HEK293 (cell line): ENCODE measurements at regions not wholly inside any gene's neighbourhood (a gene's known extent, or its start where the extent isn't known, plus 50 kb on each side); places are given as distances from the start of the nearest gene placed in this dataset.

Source experiments
- CTCF ChIA-PET: fragments of 350-600 bp; formaldehyde crosslinking; extraction: SDS; loops from one replicate; lab custom pipeline; 2021; ENCODE audit warnings: antibody characterized with exemption; lab: Yijun Ruan, JAX
- POLR2A ChIA-PET: fragments of 300-600 bp; formaldehyde crosslinking; extraction: SDS; loops from one replicate; lab custom pipeline; 2020; ENCODE audit warnings: antibody characterized with exemption, inconsistent platforms; lab: Yijun Ruan, JAX
- H3K27ac ChIP-seq: fragments of 200-500 bp; sonication (Bioruptor generic); 2 replicates; pipeline ENCODE4 v1.5.1; 2014; ENCODE audit warnings: low read depth, low read length, control low read depth, inconsistent platforms; ENCODE audit errors: extremely low read depth
- H3K36me3 ChIP-seq, 2 experiments: fragments of 200-500 bp in 1 of 2; sonication (Bioruptor generic) in 1 of 2; 1 replicate in 1 of 2; 2 replicates in 1 of 2; pipeline ENCODE4 v1.5.1; 2014 to 2017; ENCODE audit warnings: inconsistent platforms in 2 of 2, low read length in 2 of 2; ENCODE audit not compliant: control insufficient read depth in 2 of 2, insufficient read depth in 1 of 2
- H3K4me1 ChIP-seq: fragments of 200-500 bp; sonication (Bioruptor generic); 2 replicates; pipeline ENCODE4 v1.5.1; 2014; ENCODE audit warnings: mild to moderate bottlenecking, low read length, inconsistent platforms; ENCODE audit not compliant: control insufficient read depth, insufficient read depth
- H3K4me3 ChIP-seq: 2 replicates; pipeline ENCODE4 v1.5.1; 2011; ENCODE audit warnings: low read depth, mild to moderate bottlenecking, control low read depth, low read length, moderate library complexity
- H3K9me3 ChIP-seq: fragments of 200-500 bp; sonication (Bioruptor generic); 2 replicates; pipeline ENCODE4 v1.5.1; 2014; ENCODE audit warnings: low read depth, low read length, inconsistent platforms; ENCODE audit not compliant: control insufficient read depth, insufficient read depth
- RBAK ChIP-seq: fragments of 450-650 bp; formaldehyde crosslinking; IDR thresholded peaks from 2 replicates; pipeline ENCODE4 v1.5.1; 2016; ENCODE audit warnings: missing biosample characterization, missing genetic modification characterization
- TRIM28 ChIP-seq: IDR thresholded peaks from 2 replicates; pipeline ENCODE4 v1.6.1; 2011; ENCODE audit warnings: low read length, control low read depth, borderline replicate concordance
- ZBTB48 ChIP-seq: fragments of 450-650 bp; formaldehyde crosslinking; IDR thresholded peaks from 2 replicates; pipeline ENCODE4 v1.5.1; 2016; ENCODE audit warnings: missing biosample characterization, missing genetic modification characterization
- ZEB2 ChIP-seq: fragments of 450-650 bp; formaldehyde crosslinking; IDR thresholded peaks from 2 replicates; pipeline ENCODE4 v1.5.1; 2016; ENCODE audit warnings: missing biosample characterization, missing genetic modification characterization
- ZNF10 ChIP-seq: fragments of 450-650 bp; formaldehyde crosslinking; IDR thresholded peaks from 2 replicates; pipeline ENCODE4 v1.5.1; 2017; ENCODE audit warnings: missing biosample characterization, missing genetic modification characterization
- ZNF132 ChIP-seq: fragments of 450-650 bp; formaldehyde crosslinking; IDR thresholded peaks from 2 replicates; pipeline ENCODE4 v1.5.1; 2017; ENCODE audit warnings: missing biosample characterization, missing genetic modification characterization, borderline replicate concordance
- ZNF138 ChIP-seq: fragments of 450-650 bp; formaldehyde crosslinking; IDR thresholded peaks from 2 replicates; pipeline ENCODE4 v1.5.1; 2016; ENCODE audit warnings: missing biosample characterization, missing genetic modification characterization, borderline replicate concordance
- ZNF174 ChIP-seq: fragments of 450-650 bp; formaldehyde crosslinking; IDR thresholded peaks from 2 replicates; pipeline ENCODE4 v1.5.0; 2017; ENCODE audit warnings: missing biosample characterization, mild to moderate bottlenecking, missing genetic modification characterization
- ZNF184 ChIP-seq: fragments of 450-650 bp; IDR thresholded peaks from 2 replicates; pipeline ENCODE4 v1.5.1; 2018; ENCODE audit warnings: missing biosample characterization, mild to moderate bottlenecking, missing genetic modification characterization
- ZNF2 ChIP-seq: fragments of 450-650 bp; formaldehyde crosslinking; IDR thresholded peaks from 2 replicates; pipeline ENCODE4 v1.5.1; 2016; ENCODE audit warnings: missing biosample characterization, missing genetic modification characterization
- ZNF214 ChIP-seq: fragments of 450-650 bp; formaldehyde crosslinking; IDR thresholded peaks from 2 replicates; pipeline ENCODE4 v1.5.1; 2017; ENCODE audit warnings: missing biosample characterization, mild to moderate bottlenecking, missing genetic modification characterization, borderline replicate concordance
- ZNF266 ChIP-seq: fragments of 450-650 bp; formaldehyde crosslinking; IDR thresholded peaks from 2 replicates; pipeline ENCODE4 v1.5.1; 2016; ENCODE audit warnings: missing biosample characterization, missing genetic modification characterization, low read depth
- ZNF302 ChIP-seq: fragments of 450-650 bp; formaldehyde crosslinking; IDR thresholded peaks from 2 replicates; pipeline ENCODE4 v1.5.1; 2016; ENCODE audit warnings: missing biosample characterization, missing genetic modification characterization, low read depth
- ZNF350 ChIP-seq: fragments of 450-650 bp; formaldehyde crosslinking; IDR thresholded peaks from 2 replicates; pipeline ENCODE4 v1.5.0; 2017; ENCODE audit warnings: missing biosample characterization, mild to moderate bottlenecking, missing genetic modification characterization
- ZNF416 ChIP-seq: fragments of 450-650 bp; formaldehyde crosslinking; IDR thresholded peaks from 2 replicates; pipeline ENCODE4 v1.5.1; 2016; ENCODE audit warnings: missing biosample characterization, missing genetic modification characterization
- ZNF768 ChIP-seq: fragments of 450-650 bp; formaldehyde crosslinking; IDR thresholded peaks from 2 replicates; pipeline ENCODE4 v1.5.1; 2018; ENCODE audit warnings: missing biosample characterization, mild to moderate bottlenecking, missing genetic modification characterization
- TF ChIP-seq, protein P1 (sequence below): fragments of 450-650 bp; IDR thresholded peaks from 2 replicates; pipeline ENCODE4 v1.5.1; 2018; ENCODE audit warnings: missing biosample characterization, missing genetic modification characterization
- TF ChIP-seq, protein P2 (sequence below): IDR thresholded peaks from 2 replicates; pipeline ENCODE4 v1.6.1; 2011; ENCODE audit warnings: mild to moderate bottlenecking, low read depth, low read length, borderline replicate concordance
- TF ChIP-seq, protein P3 (sequence below): fragments of 450-650 bp; formaldehyde crosslinking; IDR thresholded peaks from 2 replicates; pipeline ENCODE4 v1.5.1; 2016; ENCODE audit warnings: missing biosample characterization, missing genetic modification characterization
- TF ChIP-seq, protein P4 (sequence below): fragments of 450-650 bp; IDR thresholded peaks from 2 replicates; pipeline ENCODE4 v1.5.1; 2018; ENCODE audit warnings: missing biosample characterization, mild to moderate bottlenecking, missing genetic modification characterization
- TF ChIP-seq, protein P5 (sequence below): fragments of 450-650 bp; formaldehyde crosslinking; IDR thresholded peaks from 2 replicates; pipeline ENCODE4 v1.5.1; 2016; ENCODE audit warnings: missing biosample characterization, missing genetic modification characterization
- TF ChIP-seq, protein P6 (sequence below): fragments of 450-650 bp; formaldehyde crosslinking; IDR thresholded peaks from 2 replicates; pipeline ENCODE4 v1.5.1; 2016; ENCODE audit warnings: missing biosample characterization, missing genetic modification characterization
- TF ChIP-seq, protein P7 (sequence below): fragments of 450-650 bp; formaldehyde crosslinking; IDR thresholded peaks from 2 replicates; pipeline ENCODE4 v1.5.1; 2016; ENCODE audit warnings: missing biosample characterization, missing genetic modification characterization

DNA sequence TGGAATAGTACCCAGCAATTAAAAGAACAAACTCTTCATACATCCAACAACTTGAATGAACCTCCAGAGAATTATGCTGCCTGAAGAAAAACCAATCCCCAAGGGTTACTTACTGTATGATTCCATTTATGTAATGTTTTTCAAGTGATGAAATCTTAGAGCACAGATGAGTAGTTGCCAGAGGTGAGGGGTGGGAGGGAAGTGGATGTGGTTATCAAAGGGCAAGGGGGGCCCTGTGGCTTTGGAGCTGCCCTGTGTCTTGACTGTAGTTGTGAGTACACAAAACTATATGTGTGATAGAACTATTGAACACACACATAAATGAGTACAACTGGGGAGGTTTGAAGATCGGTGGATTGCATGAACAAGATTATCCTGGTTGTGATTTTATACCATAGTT lies 115.8 kb upstream of the SLC25A48 start:
- no peaks in the 10 kb centered on the region for H3K9me3 ChIP-seq
- H3K27ac ChIP-seq, result no peak overlapping the region
- POLR2A ChIA-PET, result no interaction called here
- CTCF ChIA-PET, result interaction anchor here (0.7 kb wide), 1 partner anchor 167 kb away, joined by 4 read pairs; no protein-coding TSS in a partner anchor
- TF ChIP-seq ZNF138 (tag by site-specific recombination), result no peak
- TF ChIP-seq, protein P1, sequence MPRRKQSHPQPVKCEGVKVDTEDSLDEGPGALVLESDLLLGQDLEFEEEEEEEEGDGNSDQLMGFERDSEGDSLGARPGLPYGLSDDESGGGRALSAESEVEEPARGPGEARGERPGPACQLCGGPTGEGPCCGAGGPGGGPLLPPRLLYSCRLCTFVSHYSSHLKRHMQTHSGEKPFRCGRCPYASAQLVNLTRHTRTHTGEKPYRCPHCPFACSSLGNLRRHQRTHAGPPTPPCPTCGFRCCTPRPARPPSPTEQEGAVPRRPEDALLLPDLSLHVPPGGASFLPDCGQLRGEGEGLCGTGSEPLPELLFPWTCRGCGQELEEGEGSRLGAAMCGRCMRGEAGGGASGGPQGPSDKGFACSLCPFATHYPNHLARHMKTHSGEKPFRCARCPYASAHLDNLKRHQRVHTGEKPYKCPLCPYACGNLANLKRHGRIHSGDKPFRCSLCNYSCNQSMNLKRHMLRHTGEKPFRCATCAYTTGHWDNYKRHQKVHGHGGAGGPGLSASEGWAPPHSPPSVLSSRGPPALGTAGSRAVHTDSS, result no peak
- no peak for TF ChIP-seq ZNF266 (tag by site-specific recombination)
- TF ChIP-seq, protein P2, sequence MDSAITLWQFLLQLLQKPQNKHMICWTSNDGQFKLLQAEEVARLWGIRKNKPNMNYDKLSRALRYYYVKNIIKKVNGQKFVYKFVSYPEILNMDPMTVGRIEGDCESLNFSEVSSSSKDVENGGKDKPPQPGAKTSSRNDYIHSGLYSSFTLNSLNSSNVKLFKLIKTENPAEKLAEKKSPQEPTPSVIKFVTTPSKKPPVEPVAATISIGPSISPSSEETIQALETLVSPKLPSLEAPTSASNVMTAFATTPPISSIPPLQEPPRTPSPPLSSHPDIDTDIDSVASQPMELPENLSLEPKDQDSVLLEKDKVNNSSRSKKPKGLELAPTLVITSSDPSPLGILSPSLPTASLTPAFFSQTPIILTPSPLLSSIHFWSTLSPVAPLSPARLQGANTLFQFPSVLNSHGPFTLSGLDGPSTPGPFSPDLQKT, result no peak
- TF ChIP-seq ZEB2 (tag by site-specific recombination), result no peak
- TF ChIP-seq RBAK (tag by site-specific recombination), result no peak
- no peak for TF ChIP-seq ZNF350 (tag by site-specific recombination)
- TF ChIP-seq TRIM28, result no peak
- TF ChIP-seq ZNF302 (tag by site-specific recombination), result no peak
- TF ChIP-seq ZNF10 (tag by site-specific recombination), result no peak
- TF ChIP-seq, protein P3, sequence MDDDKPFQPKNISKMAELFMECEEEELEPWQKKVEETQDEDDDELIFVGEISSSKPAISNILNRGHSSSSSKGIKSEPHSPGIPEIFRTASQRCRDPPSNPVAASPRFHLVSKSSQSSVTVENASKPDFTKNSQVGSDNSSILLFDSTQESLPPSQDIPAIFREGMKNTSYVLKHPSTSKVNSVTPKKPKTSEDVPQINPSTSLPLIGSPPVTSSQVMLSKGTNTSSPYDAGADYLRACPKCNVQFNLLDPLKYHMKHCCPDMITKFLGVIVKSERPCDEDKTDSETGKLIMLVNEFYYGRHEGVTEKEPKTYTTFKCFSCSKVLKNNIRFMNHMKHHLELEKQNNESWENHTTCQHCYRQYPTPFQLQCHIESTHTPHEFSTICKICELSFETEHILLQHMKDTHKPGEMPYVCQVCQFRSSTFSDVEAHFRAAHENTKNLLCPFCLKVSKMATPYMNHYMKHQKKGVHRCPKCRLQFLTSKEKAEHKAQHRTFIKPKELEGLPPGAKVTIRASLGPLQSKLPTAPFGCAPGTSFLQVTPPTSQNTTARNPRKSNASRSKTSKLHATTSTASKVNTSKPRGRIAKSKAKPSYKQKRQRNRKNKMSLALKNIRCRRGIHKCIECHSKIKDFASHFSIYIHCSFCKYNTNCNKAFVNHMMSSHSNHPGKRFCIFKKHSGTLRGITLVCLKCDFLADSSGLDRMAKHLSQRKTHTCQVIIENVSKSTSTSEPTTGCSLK (tag by site-specific recombination), result no peak
- TF ChIP-seq, protein P4, sequence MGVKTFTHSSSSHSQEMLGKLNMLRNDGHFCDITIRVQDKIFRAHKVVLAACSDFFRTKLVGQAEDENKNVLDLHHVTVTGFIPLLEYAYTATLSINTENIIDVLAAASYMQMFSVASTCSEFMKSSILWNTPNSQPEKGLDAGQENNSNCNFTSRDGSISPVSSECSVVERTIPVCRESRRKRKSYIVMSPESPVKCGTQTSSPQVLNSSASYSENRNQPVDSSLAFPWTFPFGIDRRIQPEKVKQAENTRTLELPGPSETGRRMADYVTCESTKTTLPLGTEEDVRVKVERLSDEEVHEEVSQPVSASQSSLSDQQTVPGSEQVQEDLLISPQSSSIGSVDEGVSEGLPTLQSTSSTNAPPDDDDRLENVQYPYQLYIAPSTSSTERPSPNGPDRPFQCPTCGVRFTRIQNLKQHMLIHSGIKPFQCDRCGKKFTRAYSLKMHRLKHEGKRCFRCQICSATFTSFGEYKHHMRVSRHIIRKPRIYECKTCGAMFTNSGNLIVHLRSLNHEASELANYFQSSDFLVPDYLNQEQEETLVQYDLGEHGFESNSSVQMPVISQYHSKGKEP (tag by site-specific recombination), result no peak
- TF ChIP-seq ZNF184 (tag by site-specific recombination), result no peak
- no peak for TF ChIP-seq ZNF132 (tag by site-specific recombination)
- TF ChIP-seq ZNF768 (tag by site-specific recombination), result no peak
- TF ChIP-seq ZNF174, result no peak
- no peaks in the 10 kb centered on the region for H3K4me1 ChIP-seq
- no peak overlapping the region for H3K4me3 ChIP-seq
- no peaks in the 10 kb centered on the region for H3K36me3 ChIP-seq

DNA sequence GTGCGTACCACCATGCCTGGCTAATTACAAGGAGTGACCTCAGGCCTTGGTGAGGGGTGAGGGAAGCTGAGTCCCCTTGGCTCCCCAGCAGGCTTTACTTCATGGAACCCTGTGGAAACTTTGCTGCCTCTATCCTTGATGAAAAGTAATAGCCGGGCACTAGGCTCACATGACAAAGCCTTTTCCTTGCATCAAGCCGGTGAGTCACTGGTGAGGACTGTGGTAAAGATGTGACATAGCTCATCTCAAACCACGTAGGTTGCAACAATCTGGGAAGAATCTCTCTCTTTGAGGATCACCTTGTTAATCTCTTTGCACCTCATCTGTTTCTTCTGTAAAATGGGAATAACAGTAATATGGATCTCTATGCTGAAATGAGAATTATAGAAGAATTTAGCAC lies 116.3 kb upstream of the SLC25A48 start:
- H3K36me3 ChIP-seq, result no peaks in the 10 kb centered on the region
- ChIA-PET CTCF (interaction anchor here (0.7 kb wide), 1 partner anchor 168 kb away, joined by 4 read pairs; no protein-coding TSS in a partner anchor), POLR2A (no interaction called here)
- no peak overlapping the region for H3K4me3 ChIP-seq
- no peaks in the 10 kb centered on the region for H3K9me3 ChIP-seq
- H3K4me1 ChIP-seq, result no peaks in the 10 kb centered on the region
- no peak overlapping the region for H3K27ac ChIP-seq
- TF ChIP-seq ZBTB48 (tag by site-specific recombination) (no peak), ZNF2 (tag by site-specific recombination) (no peak), ZNF416 (tag by site-specific recombination) (no peak), ZNF214 (tag by site-specific recombination) (no peak)
- TF ChIP-seq, protein P5, sequence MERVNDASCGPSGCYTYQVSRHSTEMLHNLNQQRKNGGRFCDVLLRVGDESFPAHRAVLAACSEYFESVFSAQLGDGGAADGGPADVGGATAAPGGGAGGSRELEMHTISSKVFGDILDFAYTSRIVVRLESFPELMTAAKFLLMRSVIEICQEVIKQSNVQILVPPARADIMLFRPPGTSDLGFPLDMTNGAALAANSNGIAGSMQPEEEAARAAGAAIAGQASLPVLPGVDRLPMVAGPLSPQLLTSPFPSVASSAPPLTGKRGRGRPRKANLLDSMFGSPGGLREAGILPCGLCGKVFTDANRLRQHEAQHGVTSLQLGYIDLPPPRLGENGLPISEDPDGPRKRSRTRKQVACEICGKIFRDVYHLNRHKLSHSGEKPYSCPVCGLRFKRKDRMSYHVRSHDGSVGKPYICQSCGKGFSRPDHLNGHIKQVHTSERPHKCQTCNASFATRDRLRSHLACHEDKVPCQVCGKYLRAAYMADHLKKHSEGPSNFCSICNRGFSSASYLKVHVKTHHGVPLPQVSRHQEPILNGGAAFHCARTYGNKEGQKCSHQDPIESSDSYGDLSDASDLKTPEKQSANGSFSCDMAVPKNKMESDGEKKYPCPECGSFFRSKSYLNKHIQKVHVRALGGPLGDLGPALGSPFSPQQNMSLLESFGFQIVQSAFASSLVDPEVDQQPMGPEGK (tag by site-specific recombination), result no peak
- TF ChIP-seq, protein P6, sequence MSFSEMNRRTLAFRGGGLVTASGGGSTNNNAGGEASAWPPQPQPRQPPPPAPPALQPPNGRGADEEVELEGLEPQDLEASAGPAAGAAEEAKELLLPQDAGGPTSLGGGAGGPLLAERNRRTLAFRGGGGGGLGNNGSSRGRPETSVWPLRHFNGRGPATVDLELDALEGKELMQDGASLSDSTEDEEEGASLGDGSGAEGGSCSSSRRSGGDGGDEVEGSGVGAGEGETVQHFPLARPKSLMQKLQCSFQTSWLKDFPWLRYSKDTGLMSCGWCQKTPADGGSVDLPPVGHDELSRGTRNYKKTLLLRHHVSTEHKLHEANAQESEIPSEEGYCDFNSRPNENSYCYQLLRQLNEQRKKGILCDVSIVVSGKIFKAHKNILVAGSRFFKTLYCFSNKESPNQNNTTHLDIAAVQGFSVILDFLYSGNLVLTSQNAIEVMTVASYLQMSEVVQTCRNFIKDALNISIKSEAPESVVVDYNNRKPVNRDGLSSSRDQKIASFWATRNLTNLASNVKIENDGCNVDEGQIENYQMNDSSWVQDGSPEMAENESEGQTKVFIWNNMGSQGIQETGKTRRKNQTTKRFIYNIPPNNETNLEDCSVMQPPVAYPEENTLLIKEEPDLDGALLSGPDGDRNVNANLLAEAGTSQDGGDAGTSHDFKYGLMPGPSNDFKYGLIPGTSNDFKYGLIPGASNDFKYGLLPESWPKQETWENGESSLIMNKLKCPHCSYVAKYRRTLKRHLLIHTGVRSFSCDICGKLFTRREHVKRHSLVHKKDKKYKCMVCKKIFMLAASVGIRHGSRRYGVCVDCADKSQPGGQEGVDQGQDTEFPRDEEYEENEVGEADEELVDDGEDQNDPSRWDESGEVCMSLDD, result no peak
- TF ChIP-seq, protein P7, sequence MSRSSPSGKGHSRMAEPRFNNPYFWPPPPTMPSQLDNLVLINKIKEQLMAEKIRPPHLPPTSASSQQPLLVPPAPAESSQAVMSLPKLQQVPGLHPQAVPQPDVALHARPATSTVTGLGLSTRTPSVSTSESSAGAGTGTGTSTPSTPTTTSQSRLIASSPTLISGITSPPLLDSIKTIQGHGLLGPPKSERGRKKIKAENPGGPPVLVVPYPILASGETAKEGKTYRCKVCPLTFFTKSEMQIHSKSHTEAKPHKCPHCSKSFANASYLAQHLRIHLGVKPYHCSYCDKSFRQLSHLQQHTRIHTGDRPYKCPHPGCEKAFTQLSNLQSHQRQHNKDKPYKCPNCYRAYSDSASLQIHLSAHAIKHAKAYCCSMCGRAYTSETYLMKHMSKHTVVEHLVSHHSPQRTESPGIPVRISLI (tag by site-specific recombination), result no peak
